KOPT-K1 (cell line): ENCODE measurements at regions not wholly inside any gene's neighbourhood (a gene's known extent, or its start where the extent isn't known, plus 50 kb on each side); places are given as distances from the start of the nearest gene placed in this dataset.

Experiments
- H3K27ac ChIP-seq: fragments of 200-600 bp; sonication (generic); 2 replicates; pipeline ENCODE4 v1.5.1; 2016; ENCODE audit warnings: antibody characterized with exemption, mild to moderate bottlenecking, low read depth, low read length; ENCODE audit not compliant: poor library complexity, severe bottlenecking
- H3K36me3 ChIP-seq: fragments of 200-600 bp; sonication (generic); 2 replicates; pipeline ENCODE4 v1.5.1; 2017; ENCODE audit warnings: antibody characterized with exemption, mild to moderate bottlenecking, low read length, moderate library complexity; ENCODE audit not compliant: insufficient read depth
- H3K9me3 ChIP-seq: fragments of 200-600 bp; sonication (generic); 2 replicates; pipeline ENCODE4 v1.5.1; 2017; ENCODE audit warnings: antibody characterized with exemption, low read length, mild to moderate bottlenecking; ENCODE audit not compliant: insufficient read depth, poor library complexity, severe bottlenecking

- Histone ChIP-seq H3K27ac (no peak overlapping the region), H3K36me3 (no peaks in the 10 kb centered on the region), H3K9me3 (no peaks in the 10 kb centered on the region)
These were observed 601.5 kb downstream of the UTRN start for GRCh38 chr6:144886682-144887081.

- Histone ChIP-seq H3K36me3 (no peaks in the 10 kb centered on the region), H3K27ac (no peak overlapping the region), H3K9me3 (no peaks in the 10 kb centered on the region)
These were observed 603.5 kb downstream of the UTRN start for GRCh38 chr6:144888621-144889020.

GRCh38 chr6:144893680-144894151, 608.6 kb downstream of the UTRN start:
- Histone ChIP-seq H3K9me3 (no peaks in the 10 kb centered on the region), H3K36me3 (no peaks in the 10 kb centered on the region), H3K27ac (no peak overlapping the region)

- Histone ChIP-seq H3K9me3 (no peaks in the 10 kb centered on the region), H3K36me3 (no peaks in the 10 kb centered on the region), H3K27ac (no peak overlapping the region)
These were observed 609.1 kb downstream of the UTRN start for GRCh38 chr6:144894240-144894639.

GRCh38 chr6:144895313-144896278, 610.5 kb downstream of the UTRN start:
- H3K36me3 ChIP-seq = no peaks in the 10 kb centered on the region
- H3K27ac ChIP-seq = no peak overlapping the region
- H3K9me3 ChIP-seq = no peaks in the 10 kb centered on the region

GRCh38 chr6:144896289-144896688, 611.2 kb downstream of the UTRN start:
- H3K27ac ChIP-seq = no peak overlapping the region
- no peaks in the 10 kb centered on the region for H3K9me3 ChIP-seq
- no peaks in the 10 kb centered on the region for H3K36me3 ChIP-seq

GRCh38 chr6:144896871-144897270, 611.7 kb downstream of the UTRN start:
- H3K27ac ChIP-seq = no peak overlapping the region
- no peaks in the 10 kb centered on the region for H3K36me3 ChIP-seq
- H3K9me3 ChIP-seq = peaks cover 6% of the 10 kb centered on the region

- H3K36me3 ChIP-seq = no peaks in the 10 kb centered on the region
- no peak overlapping the region for H3K27ac ChIP-seq
These were observed 612.3 kb downstream of the UTRN start for GRCh38 chr6:144897441-144897921.

GRCh38 chr6:144898052-144898689, 613.0 kb downstream of the UTRN start:
- Histone ChIP-seq H3K9me3 (peaks cover 17% of the 10 kb centered on the region), H3K27ac (no peak overlapping the region), H3K36me3 (no peaks in the 10 kb centered on the region)

More at GRCh38 chr6:144897441-144897921, 612.3 kb downstream of the UTRN start:
- peaks cover 12% of the 10 kb centered on the region for H3K9me3 ChIP-seq

GRCh38 chr6:144898741-144899140, 613.6 kb downstream of the UTRN start:
- Histone ChIP-seq H3K36me3 (no peaks in the 10 kb centered on the region), H3K27ac (no peak overlapping the region), H3K9me3 (peaks cover 17% of the 10 kb centered on the region)

GRCh38 chr6:144899161-144899560, 614.0 kb downstream of the UTRN start:
- no peaks in the 10 kb centered on the region for H3K36me3 ChIP-seq
- peaks cover 17% of the 10 kb centered on the region for H3K9me3 ChIP-seq
- no peak overlapping the region for H3K27ac ChIP-seq

GRCh38 chr6:144901412-144901811, 616.3 kb downstream of the UTRN start:
- peaks cover 17% of the 10 kb centered on the region for H3K9me3 ChIP-seq
- H3K36me3 ChIP-seq = no peaks in the 10 kb centered on the region
- H3K27ac ChIP-seq = no peak overlapping the region

- no peaks in the 10 kb centered on the region for H3K36me3 ChIP-seq
- H3K9me3 ChIP-seq = no peaks in the 10 kb centered on the region
- no peak overlapping the region for H3K27ac ChIP-seq
These were observed 622.9 kb downstream of the UTRN start for GRCh38 chr6:144908004-144908403.

- Histone ChIP-seq H3K9me3 (peaks cover 6% of the 10 kb centered on the region), H3K27ac (no peak overlapping the region), H3K36me3 (no peaks in the 10 kb centered on the region)
These were observed 624.7 kb downstream of the UTRN start for GRCh38 chr6:144909753-144910285.

- no peak overlapping the region for H3K27ac ChIP-seq
- H3K9me3 ChIP-seq = peaks cover 6% of the 10 kb centered on the region
- no peaks in the 10 kb centered on the region for H3K36me3 ChIP-seq
These were observed 626.2 kb downstream of the UTRN start for GRCh38 chr6:144911322-144911721.
